Muscle of arm (tissue), 1 donor: ENCODE measurements at regions not wholly inside any gene's neighbourhood (a gene's known extent, or its start where the extent isn't known, plus 50 kb on each side); places are given as distances from the start of the nearest gene placed in this dataset.

ENCODE experiments used
- DNase-seq: peaks from one replicate; pipeline ENCODE4 v3.0.0-alpha.2; 2013

DNA sequence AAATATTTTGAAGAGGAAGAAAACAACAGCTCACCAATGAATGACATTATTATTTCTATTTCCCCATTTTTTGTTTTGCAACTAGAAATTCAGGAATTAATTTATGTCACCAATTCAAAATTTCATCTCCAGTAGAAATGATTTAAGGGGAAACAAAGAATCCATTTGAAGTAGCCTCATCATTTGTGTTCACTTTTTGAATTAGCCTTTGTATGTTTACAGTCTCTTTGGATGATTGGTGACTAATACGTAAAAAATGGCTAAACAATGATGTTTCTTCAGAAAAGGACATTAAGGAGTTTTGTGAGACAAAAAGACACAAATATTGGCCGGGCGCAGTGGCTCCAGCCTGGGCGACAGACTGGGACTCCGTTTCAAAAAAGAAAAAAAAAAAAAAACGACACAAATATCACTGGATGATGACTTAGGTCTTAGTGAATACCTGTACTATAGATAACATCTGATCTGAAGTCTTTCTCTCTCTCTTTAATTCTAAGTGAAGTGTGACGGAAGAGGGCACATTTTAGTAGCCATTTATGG, 313.2 kb downstream of the PIK3C3 start:
- no peak for DNase-seq

DNA sequence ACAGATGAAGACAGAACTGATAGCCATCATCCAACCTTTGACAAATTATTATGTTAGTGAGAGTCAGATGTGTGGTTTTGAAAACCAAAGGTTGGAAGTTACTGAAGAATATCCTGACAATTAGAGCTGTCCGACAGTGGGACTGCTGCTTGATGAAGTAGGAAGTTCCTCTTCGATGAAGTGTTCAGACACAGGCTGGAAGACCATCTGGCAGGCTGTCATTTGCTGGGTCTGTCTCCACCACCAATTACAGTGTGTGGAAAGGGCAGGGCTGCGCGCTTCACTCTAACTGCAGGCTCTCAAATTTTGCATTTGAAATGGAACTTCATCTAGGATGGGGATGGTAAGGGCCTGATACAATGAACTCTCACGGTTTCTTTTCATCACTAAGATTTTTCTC, 313.8 kb downstream of the PIK3C3 start:
- DNase-seq, result no peak

DNA sequence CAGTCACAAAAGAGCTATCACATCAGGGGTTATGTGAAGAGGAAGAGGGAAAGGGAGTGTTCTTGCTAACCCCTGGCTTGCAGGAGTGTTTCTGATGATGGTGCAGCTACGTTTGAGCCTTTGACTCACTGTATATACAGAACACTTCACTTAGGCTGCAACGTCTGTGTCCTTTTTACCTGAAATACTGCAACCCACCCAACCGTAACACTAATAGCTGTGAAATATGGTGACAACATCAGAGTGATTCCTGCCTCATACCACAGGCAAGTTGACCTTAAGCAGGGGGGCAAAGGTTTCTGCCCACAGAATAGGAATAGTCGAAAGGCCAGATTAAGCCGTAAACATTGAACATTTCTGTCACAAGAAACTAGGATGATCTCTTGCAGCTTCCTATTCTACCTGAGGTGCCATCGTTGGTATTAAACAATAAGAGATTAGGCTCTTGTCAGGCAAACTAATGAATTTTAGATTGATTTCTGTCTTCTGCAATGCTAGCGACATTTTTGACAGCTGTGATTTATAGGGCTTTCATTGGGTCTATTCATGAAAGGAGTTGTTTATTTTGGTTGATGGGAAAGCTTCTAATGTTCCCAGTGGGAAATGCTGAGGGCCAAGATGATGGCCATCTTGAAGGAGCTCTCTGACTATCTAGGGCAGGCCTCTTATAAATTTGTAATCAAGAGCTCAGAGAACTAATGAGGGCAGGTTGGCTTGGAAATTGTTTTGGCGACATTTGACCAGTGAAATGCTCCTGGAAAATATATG, 316.8 kb downstream of the PIK3C3 start:
- DNase-seq, result no peak

DNA sequence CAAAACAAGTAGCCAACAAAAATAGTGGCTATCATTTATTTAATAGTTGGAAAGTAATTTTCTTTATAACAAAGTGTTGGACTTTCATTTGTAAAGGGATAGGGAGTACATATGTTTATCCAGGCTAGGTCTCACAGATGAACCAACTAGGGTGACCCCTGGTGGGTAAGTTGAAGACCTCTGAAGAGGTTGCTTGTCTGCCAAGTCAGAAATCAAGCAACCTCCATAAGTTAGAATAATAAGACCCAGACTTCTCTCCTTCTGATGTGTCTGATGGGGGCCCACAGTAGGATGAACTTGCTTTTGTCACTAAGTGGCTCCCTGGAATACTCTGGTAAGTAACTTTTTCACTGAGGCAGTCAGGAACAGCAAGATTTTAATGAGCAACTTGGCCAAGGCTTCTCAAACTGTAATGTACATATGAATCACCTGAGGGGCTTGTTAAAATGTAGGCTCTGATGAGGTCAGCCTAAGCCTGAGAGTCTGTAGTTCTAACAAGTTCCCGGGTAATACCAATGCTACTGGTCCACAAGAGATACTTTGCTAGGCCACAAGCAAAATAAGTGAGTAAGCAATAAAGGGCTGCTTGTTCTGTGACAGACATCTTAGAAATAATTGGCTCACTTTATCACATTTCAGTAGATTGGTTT, 319.6 kb downstream of the PIK3C3 start:
- no peak for DNase-seq

DNA sequence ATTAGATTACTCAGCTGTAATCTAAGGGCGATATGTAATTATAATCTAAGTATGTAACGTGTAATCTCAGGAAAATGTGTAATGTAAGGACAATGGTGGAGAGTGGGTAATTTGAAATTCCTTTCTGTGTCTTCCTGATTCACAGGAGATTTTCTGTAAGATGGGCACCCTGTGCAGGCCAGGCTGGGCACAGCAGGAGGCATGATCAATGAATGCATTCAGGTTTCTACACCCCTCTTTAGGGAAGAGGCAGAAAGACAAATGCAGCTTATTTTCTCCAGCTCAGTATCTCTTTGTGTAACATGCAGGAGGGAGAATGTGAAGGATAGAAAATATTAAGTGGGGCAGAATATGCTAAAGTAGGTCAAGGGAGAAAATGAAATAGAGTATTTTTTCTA, 320.1 kb downstream of the PIK3C3 start:
- no peak for DNase-seq

DNA sequence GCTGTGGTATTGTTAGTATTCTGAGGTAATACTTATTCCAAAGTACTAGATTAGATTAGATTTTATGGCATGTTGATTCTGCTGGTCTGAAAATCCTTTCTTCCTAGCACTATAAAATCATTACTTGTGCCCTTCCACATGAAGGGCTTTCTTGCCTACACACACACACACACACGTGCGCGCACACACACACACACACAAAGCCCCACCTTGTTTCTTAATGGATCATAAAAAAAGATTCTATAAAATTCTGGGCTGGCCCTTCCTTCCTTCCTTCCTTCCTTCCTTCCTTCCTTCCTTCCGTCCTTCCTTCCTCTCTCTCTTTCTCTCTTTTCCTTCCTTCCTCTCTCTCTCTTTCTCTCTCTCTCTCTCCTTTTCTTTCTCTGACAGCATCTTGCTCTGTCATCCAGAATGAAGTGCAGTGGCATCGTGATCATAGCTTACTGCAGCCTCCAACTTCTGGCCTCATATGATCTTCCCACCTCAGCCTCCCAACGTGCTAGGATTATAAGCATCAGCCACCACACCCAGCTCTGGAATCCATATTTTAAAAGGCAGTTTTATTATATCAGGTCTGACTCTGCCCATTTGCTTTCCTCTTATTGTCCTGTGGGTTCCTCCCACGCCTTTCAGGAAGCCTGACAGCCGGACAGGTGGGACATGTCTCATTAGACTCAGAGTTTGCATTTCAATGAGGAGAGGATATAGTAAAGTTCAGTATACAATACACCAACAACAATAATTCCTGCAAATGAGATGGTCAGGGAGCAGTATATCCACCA, 321.1 kb downstream of the PIK3C3 start:
- no peak for DNase-seq

DNA sequence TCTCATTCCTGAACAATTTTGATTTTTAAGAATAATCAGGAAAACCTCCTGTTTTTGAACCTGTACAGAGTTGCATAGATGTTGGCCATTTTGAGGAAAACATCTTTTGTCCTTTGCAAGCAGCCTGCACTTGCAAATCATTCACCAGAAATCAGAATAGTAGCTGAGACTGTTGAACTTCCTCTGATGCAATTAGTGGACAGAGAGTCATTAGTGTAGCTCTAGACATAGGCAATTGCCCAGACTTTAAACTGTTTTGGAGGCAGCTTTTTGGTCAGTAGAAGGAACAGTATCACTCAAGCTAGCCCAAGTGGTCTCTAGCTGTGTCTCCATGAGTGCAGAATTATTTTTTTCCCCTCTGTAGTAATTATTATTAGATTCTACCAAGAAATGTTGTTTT, 326.1 kb downstream of the PIK3C3 start:
- DNase-seq, result no peak

DNA sequence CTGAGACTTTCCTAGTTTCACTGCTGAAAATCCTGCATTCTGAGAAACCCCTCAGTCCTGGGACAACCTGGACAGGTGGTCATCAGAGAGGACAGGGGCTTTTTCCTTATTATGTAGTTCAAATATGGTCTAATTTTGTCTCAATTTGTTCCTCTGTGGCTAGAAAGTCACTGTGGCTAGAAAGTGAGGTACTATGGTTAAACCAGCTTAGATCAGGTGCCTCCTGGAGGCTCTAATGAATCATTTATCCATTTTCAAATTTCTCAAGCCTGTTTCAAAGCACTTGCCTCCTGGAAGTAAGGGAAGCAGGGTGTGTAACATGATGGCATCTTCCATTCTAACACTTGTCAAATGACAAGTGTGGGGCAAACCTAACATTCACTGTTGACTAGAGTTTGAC, 326.8 kb downstream of the PIK3C3 start:
- no peak for DNase-seq

DNA sequence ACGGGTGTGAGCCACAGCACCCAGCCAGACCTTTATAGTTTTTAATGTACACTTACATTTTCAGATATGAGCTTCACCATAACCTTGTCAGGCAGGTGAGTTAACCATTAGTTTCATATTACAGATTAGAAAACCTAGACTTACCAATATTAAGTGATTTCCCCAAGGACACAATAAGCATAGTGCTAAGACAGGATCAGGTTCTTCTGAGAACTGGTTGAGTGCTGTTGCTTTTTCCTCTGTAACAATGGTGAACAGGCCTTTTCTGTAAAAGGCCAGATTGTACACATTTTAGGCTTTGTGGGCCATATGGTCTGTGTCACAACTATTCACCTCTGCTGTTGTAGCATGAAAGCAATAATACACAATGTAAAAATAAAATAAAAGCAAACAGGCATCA, 332.0 kb downstream of the PIK3C3 start:
- no peak for DNase-seq

DNA sequence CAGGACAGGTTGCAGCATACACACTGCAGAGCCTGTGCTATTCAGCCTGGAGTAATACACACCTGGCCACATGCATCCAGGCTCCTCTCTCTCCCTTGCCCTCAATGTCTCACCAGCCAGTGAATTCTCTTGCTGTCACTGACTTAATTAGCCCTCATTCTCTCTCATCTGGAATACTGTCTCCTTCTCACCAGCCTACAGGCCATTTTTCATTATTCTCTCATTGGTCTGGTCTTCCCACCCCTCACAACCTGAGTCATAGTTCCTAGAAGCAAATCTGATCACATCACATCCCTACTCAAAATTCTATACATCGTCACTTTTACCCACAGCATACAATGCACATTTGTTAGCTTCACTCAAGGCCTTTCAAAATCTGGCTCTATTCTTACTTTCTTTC, 333.1 kb downstream of the PIK3C3 start:
- no peak for DNase-seq

DNA sequence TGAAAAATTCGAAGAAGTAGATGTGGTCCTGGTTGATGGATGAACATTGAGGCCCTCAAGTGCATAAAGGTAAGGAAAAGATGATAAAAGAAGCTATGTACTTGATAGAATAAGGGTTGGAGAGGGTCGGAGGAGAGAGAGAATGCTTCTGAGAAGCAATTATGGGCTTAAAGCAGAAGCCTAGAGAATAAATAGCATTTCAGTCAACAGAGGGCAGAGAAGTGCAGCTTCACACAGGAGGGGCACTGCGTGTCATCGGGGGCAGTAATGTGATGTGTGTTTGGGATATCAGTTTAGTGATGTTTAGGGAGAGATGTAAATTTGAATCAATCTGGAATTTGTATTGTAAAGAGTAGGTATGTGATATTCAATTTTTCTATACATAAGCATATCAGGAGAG, 334.5 kb downstream of the PIK3C3 start:
- DNase-seq, result no peak

DNA sequence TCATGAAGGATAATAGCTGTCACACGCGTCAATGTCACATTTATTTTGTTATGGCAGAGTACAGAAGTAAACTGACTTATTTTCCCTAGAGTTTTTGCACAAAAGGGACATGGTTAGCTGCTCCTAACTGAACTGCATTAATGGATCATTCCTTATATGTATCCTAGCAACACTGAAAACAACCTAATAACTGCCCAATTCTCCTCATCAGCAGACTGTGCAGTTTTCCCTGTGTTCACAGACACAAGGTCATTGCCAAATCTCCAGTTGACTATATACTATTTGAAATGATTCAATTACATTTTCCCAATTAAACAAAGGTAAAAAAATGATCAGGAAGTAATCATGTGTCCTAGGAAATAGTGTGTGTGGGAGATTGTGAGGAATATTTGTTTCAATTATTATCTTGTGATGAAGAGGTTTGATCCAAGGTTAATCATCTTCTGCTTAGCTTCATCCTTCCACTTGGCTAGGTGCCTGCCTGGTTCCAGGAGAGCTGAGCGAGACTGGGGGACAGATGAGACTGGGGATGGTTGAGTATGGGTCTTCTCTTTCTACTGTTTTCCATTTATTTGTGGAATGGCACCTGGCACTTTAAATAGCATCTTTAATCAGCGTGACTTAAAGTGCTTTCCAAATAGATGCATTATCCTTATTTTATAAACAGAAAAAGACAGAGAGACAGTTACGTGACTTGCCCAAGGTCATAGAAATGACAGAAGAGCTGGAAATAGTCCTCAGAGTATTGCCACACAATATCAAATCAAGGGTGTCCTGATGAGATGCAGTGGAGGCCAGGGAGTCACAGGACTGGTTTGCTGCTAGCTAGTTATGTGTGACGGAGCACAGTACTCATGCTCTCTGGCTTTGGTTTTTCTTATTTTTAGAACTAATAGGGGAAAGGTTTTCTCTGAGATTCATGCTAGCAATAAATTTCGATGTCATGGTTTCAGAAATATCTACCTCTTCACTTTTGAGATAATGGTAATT, 335.6 kb downstream of the PIK3C3 start:
- no peak for DNase-seq

DNA sequence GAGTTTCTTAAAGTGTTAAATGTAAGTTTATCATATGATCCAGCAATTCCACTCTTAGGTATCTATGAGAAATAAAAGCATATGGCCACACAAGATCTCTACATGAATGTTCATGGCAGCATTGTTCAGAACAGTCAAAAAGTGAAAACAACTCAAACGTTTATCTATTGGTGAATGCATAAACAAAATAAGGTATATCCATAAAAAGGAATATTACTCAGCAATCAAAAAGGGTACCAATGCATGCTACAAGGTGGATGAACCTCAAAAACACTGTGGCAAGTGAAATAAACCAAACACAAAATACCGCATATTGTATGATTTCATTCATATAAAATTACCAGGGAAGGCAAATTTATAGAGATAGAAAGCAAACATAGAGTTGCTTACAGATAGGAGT, 337.6 kb downstream of the PIK3C3 start:
- DNase-seq, result no peak

DNA sequence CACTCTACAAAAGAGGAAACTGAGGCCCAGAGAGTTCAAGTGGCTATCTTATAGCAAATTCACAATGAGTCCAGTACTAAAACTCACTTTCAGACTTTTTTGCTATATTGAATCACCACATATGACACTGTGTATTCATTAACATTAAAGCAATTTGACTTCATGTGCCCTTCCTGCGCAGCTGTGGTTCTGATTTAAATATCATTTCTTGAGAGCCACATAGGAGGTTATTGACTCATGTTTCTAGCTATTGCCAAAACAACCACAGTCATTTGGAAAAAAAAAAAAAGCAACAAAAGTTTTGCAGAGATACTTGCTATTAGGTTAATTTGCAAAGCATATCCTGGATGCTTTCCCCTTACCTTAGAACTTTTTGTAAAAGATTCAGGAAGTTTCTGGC, 341.2 kb downstream of the PIK3C3 start:
- no peak for DNase-seq

DNA sequence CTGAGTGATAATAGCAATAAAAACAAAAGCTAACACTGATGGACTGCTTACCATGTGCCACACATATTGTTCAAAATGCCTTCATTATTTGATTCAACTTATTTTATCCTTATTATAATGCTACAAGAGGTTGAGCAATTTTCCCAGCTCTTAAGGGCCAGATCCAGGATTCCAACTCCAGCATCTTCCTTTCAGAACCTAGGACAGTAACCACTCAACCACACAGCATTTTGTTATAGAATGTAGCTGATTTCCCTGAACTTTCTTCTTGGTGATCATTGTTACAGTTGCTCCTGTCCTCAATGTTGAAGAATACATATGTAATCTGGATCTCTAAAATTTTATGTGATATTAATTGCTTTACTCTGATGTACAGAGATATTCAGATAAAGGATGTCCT, 341.7 kb downstream of the PIK3C3 start:
- no peak for DNase-seq

DNA sequence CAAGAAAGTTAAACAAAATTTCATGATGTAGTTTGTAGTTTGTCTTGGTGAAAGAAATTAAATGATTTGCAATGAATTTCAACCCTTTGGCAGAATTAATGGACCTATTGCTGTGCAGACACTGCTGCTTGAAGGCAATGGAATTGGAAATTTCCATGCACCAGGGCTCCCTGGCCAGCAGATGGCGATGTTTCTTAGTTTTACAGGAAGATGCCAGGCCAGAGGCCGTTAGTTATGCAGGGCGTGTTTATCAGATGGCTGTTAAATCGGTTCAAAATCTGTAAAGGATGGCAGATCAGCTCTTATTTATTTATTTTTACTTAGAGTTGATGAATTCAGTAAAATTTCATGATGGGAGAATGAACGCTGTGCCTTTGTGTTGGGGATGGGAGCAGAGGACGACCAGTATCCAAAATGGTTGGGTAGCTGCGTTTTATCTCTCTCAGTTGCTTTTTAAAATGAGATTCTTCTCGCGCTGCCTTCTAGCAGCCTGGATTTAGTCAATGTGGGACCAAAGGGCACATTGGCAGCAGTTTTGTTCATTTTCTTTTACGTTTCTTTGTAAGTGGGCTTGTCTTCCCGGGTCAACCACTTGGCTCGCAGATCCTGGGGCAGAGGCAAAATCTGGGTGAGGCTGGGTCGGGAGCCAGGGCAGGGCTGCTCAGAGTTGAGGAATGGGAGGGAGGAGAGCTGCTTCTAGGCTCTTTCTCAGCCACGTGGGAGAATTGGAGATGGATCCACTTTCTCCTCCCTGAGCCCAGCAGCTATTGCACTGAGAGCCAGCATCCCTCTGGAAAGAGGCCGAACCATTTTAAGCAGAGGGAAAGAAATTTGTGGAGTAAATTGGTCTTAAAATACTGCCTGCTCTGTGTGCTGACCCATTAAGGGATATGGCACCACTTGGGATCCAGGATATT, 344.0 kb downstream of the PIK3C3 start:
- peak; percentile 81 for DNase-seq

DNA sequence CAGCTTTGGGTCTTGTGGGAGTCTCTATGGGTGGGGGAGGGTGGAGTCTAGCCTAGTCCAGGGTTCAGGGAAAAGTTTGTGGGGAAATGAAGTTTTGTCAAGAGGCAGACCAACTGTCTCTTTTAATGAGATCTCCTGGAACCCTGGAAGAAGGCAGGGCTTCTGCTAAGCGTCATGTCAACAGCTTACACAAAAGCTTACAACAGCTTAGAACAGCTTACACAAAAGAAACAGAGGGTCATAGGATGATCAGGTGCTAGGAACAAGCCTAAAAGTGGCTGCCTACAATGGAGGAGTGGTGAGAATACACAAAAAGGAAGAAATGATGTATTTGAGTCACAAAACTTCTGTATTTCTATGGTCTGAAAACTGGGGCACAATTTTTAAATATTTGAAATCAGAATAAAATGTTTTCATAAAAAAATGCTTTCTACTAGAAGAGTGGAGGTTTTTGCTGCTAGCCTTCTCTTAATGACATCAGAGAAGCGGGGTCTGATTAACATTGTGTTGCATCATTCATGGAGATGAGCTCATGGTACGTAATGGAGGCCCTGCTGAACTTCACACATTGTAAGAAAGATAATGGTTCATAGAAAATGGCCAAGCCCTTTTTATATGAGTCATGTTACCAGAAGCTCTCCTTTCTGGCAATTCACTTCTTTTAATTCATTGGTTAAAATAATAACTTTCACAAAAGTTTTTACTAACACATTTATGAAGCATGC, 351.0 kb downstream of the PIK3C3 start:
- DNase-seq, result no peak

DNA sequence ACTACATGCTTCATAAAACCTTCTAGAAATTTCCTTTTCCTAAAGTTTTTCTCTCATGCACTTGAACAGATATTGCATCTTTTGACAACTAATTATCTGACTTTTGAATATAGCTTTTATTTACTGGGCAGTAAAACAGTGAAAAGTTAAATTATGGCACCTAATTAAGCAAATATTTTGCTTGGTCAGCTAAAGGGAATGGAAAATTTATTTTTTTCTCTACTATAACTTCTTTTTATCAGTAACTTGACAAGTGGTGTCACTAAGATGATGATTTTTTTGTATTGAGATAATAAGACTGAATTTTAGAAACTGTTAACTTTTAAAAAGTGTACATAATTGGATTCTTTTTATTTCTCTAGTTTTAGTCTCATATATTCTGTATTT, 351.6 kb downstream of the PIK3C3 start:
- DNase-seq, result no peak

DNA sequence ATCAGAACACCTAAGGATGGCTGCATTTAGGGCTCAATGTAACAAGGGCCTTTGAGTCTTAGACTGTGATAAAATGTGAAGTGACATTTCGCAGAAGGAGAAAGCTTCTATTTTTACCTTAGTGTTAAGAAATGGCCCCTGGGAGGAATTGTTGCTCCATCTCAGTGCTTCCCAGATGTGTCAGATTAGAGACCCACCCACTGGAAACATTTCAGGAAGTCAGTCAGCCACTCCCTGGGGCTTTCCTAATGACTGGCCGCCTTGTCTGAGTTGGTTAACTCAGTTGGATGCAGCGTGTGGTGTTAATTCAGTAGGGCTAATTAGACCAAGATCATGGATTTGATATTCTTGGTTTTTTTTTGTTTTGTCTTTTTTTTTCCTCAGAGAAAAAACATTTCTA, 355.9 kb downstream of the PIK3C3 start:
- DNase-seq, result no peak

DNA sequence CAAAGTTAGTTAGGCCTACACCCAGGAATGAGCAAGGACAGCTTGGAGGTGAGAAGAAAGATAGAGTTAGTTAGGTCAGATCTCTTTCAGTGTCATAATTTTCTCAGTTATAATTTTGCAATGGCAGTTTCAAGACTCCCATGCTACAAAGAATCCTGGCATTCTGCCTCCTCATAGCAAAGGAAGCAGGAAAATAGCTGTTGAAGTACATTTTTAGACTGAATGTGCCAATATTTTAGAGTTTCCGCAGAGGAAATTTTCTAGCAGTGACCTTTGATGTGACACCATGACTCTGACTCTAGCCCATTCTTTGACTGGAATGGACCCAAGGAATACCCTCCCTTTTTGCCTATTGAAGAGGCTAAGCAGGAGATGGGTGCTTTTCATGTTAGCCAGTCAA, 371.7 kb downstream of the PIK3C3 start:
- DNase-seq, result no peak
